Neural cell (in vitro differentiated cells): ENCODE measurements at regions not wholly inside any gene's neighbourhood (a gene's known extent, or its start where the extent isn't known, plus 50 kb on each side); places are given as distances from the start of the nearest gene placed in this dataset.

ENCODE experiments used
- H2AFZ ChIP-seq: fragments of 200-600, 300-800 bp; sonication (generic), shearing (Covaris generic); 2 replicates; pipeline ENCODE4 v1.6.0; 2014; ENCODE audit warnings: low read depth, mild to moderate bottlenecking, antibody characterized with exemption, low read length, moderate library complexity
- H3F3A ChIP-seq: fragments of 200-600 bp; shearing (Covaris generic); 2 replicates; pipeline ENCODE4 v1.6.1; 2016; ENCODE audit warnings: mild to moderate bottlenecking, moderate library complexity, mixed read lengths, antibody characterized with exemption, low read length; ENCODE audit not compliant: insufficient read depth, poor library complexity, severe bottlenecking
- H3K27ac ChIP-seq: fragments of 200-600, 300-800 bp; sonication (generic), shearing (Covaris generic); 2 replicates; pipeline ENCODE4 v1.5.1; 2014; ENCODE audit warnings: mild to moderate bottlenecking, low read length, moderate library complexity
- H3K27me3 ChIP-seq: fragments of 300-800, 200-600 bp; sonication (generic), shearing (Covaris generic); 2 replicates; pipeline ENCODE4 v1.6.0; 2014; ENCODE audit warnings: mild to moderate bottlenecking, low read depth, low read length, moderate library complexity; ENCODE audit not compliant: insufficient read depth
- H3K36me3 ChIP-seq: fragments of 300-800, 200-600 bp; sonication (generic), shearing (Covaris generic); 2 replicates; pipeline ENCODE4 v1.5.1; 2014; ENCODE audit warnings: mild to moderate bottlenecking, antibody characterized with exemption, low read length, moderate library complexity; ENCODE audit not compliant: insufficient read depth
- H3K4me2 ChIP-seq: fragments of 300-800, 200-600 bp; sonication (generic), shearing (Covaris generic); 2 replicates; pipeline ENCODE4 v1.6.0; 2014; ENCODE audit warnings: mild to moderate bottlenecking, low read length
- H3K4me3 ChIP-seq: fragments of 300-800, 200-600 bp; sonication (generic), shearing (Covaris generic); 2 replicates; pipeline ENCODE4 v1.5.1; 2014; ENCODE audit warnings: mild to moderate bottlenecking, low read length, moderate library complexity
- H3K79me2 ChIP-seq: fragments of 200-600 bp; shearing (Covaris generic); replicated peaks from 2 replicates; pipeline ENCODE4 v1.6.0; 2014; ENCODE audit warnings: mild to moderate bottlenecking, low read length, moderate library complexity; ENCODE audit not compliant: insufficient read depth
- H3K9ac ChIP-seq: fragments of 300-800, 200-600 bp; sonication (generic), shearing (Covaris generic); 2 replicates; pipeline ENCODE4 v1.6.1; 2016; ENCODE audit warnings: mild to moderate bottlenecking, low read length, mixed read lengths
- H3K9me2 ChIP-seq: fragments of 200-600 bp; shearing (Covaris generic); 2 replicates; pipeline ENCODE4 v1.6.1; 2016; ENCODE audit warnings: mild to moderate bottlenecking, low read length, mixed read lengths; ENCODE audit not compliant: insufficient read depth
- H3K9me3 ChIP-seq: fragments of 200-600, 300-800 bp; sonication (generic), shearing (Covaris generic); 2 replicates; pipeline ENCODE4 v1.6.1; 2016; ENCODE audit warnings: mild to moderate bottlenecking, mixed run types, low read length, moderate library complexity, mixed read lengths
- H4K20me1 ChIP-seq: fragments of 200-600 bp; shearing (Covaris generic); 2 replicates; pipeline ENCODE4 v1.6.1; 2016; ENCODE audit warnings: mild to moderate bottlenecking, mixed run types; ENCODE audit not compliant: insufficient read depth
- CTCF ChIP-seq: fragments of 450-650 bp; IDR thresholded peaks from 2 replicates; pipeline ENCODE4 v1.5.1; 2014; ENCODE audit warnings: antibody characterized with exemption, mild to moderate bottlenecking, moderate library complexity; ENCODE audit not compliant: poor library complexity, severe bottlenecking
- EP300 ChIP-seq: fragments of 450-650 bp; conservative IDR thresholded peaks from 2 replicates; pipeline ENCODE4 v1.6.1; 2014; ENCODE audit warnings: antibody characterized with exemption, mild to moderate bottlenecking, moderate library complexity; ENCODE audit not compliant: poor library complexity, severe bottlenecking
- EZH2 ChIP-seq: fragments of 200-600, 300-800 bp; shearing (Covaris generic), sonication (generic); IDR thresholded peaks from 2 replicates; pipeline ENCODE4 v1.6.1; 2014; ENCODE audit warnings: antibody characterized with exemption, low read length, borderline replicate concordance, mild to moderate bottlenecking; ENCODE audit not compliant: insufficient read depth, poor library complexity, severe bottlenecking
- MXI1 ChIP-seq: fragments of 450-650 bp; conservative IDR thresholded peaks from 2 replicates; pipeline ENCODE4 v1.6.1; 2014; ENCODE audit warnings: antibody characterized with exemption, mild to moderate bottlenecking; ENCODE audit not compliant: poor library complexity, severe bottlenecking
- POLR2AphosphoS5 ChIP-seq: IDR thresholded peaks from 2 replicates; pipeline ENCODE4 v1.6.1; 2012
- RAD21 ChIP-seq: fragments of 450-650 bp; conservative IDR thresholded peaks from 2 replicates; pipeline ENCODE4 v1.6.1; 2014; ENCODE audit warnings: antibody characterized with exemption, mild to moderate bottlenecking, moderate library complexity
- REST ChIP-seq: IDR thresholded peaks from 2 replicates; pipeline ENCODE4 v1.6.1; 2012; ENCODE audit warnings: borderline replicate concordance
- SMC3 ChIP-seq: fragments of 450-650 bp; conservative IDR thresholded peaks from 2 replicates; pipeline ENCODE4 v1.6.1; 2014; ENCODE audit warnings: antibody characterized with exemption, mild to moderate bottlenecking, moderate library complexity; ENCODE audit not compliant: poor library complexity
- TAF1 ChIP-seq: IDR thresholded peaks from 2 replicates; pipeline ENCODE4 v1.6.1; 2012; ENCODE audit warnings: low read depth

- Histone ChIP-seq H4K20me1 (no peaks in the 10 kb centered on the region), H3K9ac (no peak overlapping the region), H3F3A (no peaks in the 10 kb centered on the region), H3K4me3 (no peak overlapping the region), H2AFZ (no peak overlapping the region), H3K4me2 (no peak overlapping the region), H3K9me2 (no peaks in the 10 kb centered on the region), H3K79me2 (no peaks in the 10 kb centered on the region), H3K27ac (no peak overlapping the region), H3K36me3 (no peaks in the 10 kb centered on the region), H3K9me3 (no peaks in the 10 kb centered on the region), H3K27me3 (no peaks in the 10 kb centered on the region)
- TF ChIP-seq MXI1, result no peak
- TF ChIP-seq EZH2, result no peak
- no peak for TF ChIP-seq CTCF
- TF ChIP-seq TAF1, result no peak
Measured at GRCh38 chr2:239703834-239704233, 303.0 kb upstream of the HDAC4 start.

GRCh38 chr2:239700686-239701345 lies 300.0 kb upstream of the HDAC4 start:
- no peak overlapping the region for H2AFZ ChIP-seq
- no peaks in the 10 kb centered on the region for H3K27me3 ChIP-seq
- H3K4me2 ChIP-seq, result no peak overlapping the region
- no peaks in the 10 kb centered on the region for H4K20me1 ChIP-seq
- no peak overlapping the region for H3K27ac ChIP-seq
- H3F3A ChIP-seq, result no peaks in the 10 kb centered on the region
- H3K9me2 ChIP-seq, result no peaks in the 10 kb centered on the region
- no peaks in the 10 kb centered on the region for H3K36me3 ChIP-seq
- no peak overlapping the region for H3K9ac ChIP-seq
- H3K9me3 ChIP-seq, result no peaks in the 10 kb centered on the region
- no peaks in the 10 kb centered on the region for H3K79me2 ChIP-seq
- TF ChIP-seq REST, result no peak
- no peak for TF ChIP-seq RAD21
- TF ChIP-seq EP300, result no peak
- no peak for TF ChIP-seq POLR2AphosphoS5
- TF ChIP-seq SMC3, result no peak
- TF ChIP-seq TAF1, result no peak
- no peak for TF ChIP-seq CTCF
- TF ChIP-seq EZH2, result no peak
- TF ChIP-seq MXI1, result no peak
- no peak overlapping the region for H3K4me3 ChIP-seq
